Subcutaneous abdominal adipose tissue (tissue), 5 donors: ENCODE measurements at regions not wholly inside any gene's neighbourhood (a gene's known extent, or its start where the extent isn't known, plus 50 kb on each side); places are given as distances from the start of the nearest gene placed in this dataset.
A peak's percentile ranks its signal among the peaks of the same experiment; 100 is the strongest.
"Not testable (repeated sequence)": the region's sequence is repeated elsewhere in the genome, so short reads cannot be mapped to it uniquely, and the experiment has no call there.

Experiments used
- H3K27ac ChIP-seq: one replicate; pipeline ENCODE4 v1.7.0; 2013; ENCODE audit warnings: low read depth, mild to moderate bottlenecking, inconsistent platforms, low read length, moderate library complexity
- H3K27me3 ChIP-seq, 5 donors: one replicate each; pipeline ENCODE4 v1.7.0; 2013; ENCODE audit warnings: low read length in 5 of 5, inconsistent platforms in 1 of 5; ENCODE audit not compliant: control insufficient read depth in 5 of 5, insufficient read depth in 4 of 5
- H3K36me3 ChIP-seq, 5 donors: one replicate each; pipeline ENCODE4 v1.7.0; 2013; ENCODE audit warnings: low read length in 5 of 5; ENCODE audit not compliant: control insufficient read depth in 5 of 5, insufficient read depth in 5 of 5
- H3K4me1 ChIP-seq, 5 donors: one replicate each; pipeline ENCODE4 v1.7.0; 2013; ENCODE audit warnings: low read length in 5 of 5, mild to moderate bottlenecking in 3 of 5, moderate library complexity in 1 of 5; ENCODE audit not compliant: control insufficient read depth in 5 of 5, insufficient read depth in 5 of 5
- H3K4me3 ChIP-seq, 5 donors: one replicate each; pipeline ENCODE4 v1.7.0; 2013; ENCODE audit warnings: low read length in 5 of 5, low read depth in 1 of 5
- H3K9ac ChIP-seq, 5 donors: one replicate each; pipeline ENCODE4 v1.7.0; 2013; ENCODE audit warnings: low read length in 5 of 5, mild to moderate bottlenecking in 4 of 5, moderate library complexity in 3 of 5
- H3K9me3 ChIP-seq, 5 donors: one replicate each; pipeline ENCODE4 v1.7.0; 2013; ENCODE audit warnings: low read length in 5 of 5; ENCODE audit not compliant: control insufficient read depth in 5 of 5
- donor health status: healthy.
- donor health status: healthy.
- donor health status: healthy.
- donor health status: healthy.
- donor health status: healthy.

GRCh38 chrX:116801943-116802342, 339.2 kb upstream of the CT83 start:
- H3K4me1 ChIP-seq: no peaks in the 10 kb centered on the region
- no peaks in the 10 kb centered on the region for H3K9me3 ChIP-seq
- H3K27me3 ChIP-seq: peaks cover 0 to 3% (median 0%) of the 10 kb centered on the region in 5 donors
- no peak overlapping the region for H3K9ac ChIP-seq
- H3K27ac ChIP-seq: no peak overlapping the region
- no peaks in the 10 kb centered on the region for H3K36me3 ChIP-seq
- H3K4me3 ChIP-seq: no peak overlapping the region

- Histone ChIP-seq H3K27ac (no peak overlapping the region), H3K9ac (peak overlapping the region in 2 of 5 donors; percentile 13 to 15), H3K4me3 (peak overlapping the region in 3 of 5 donors; percentile 18 to 52 (median 21)), H3K27me3 (no peaks in the 10 kb centered on the region), H3K9me3 (peaks cover 0 to 6% (median 0%) of the 10 kb centered on the region in 5 donors), H3K36me3 (no peaks in the 10 kb centered on the region), H3K4me1 (peaks cover 0 to 7% (median 0%) of the 10 kb centered on the region in 5 donors)
Observed at GRCh38 chrX:116781926-116782325, 319.1 kb upstream of the CT83 start.

- Histone ChIP-seq H3K27me3 (peaks cover 0 to 4% (median 0%) of the 10 kb centered on the region in 5 donors), H3K4me3 (no peak overlapping the region), H3K4me1 (no peaks in the 10 kb centered on the region), H3K27ac (no peak overlapping the region), H3K36me3 (no peaks in the 10 kb centered on the region), H3K9me3 (no peaks in the 10 kb centered on the region), H3K9ac (no peak overlapping the region)
Observed at GRCh38 chrX:116757491-116757890, 294.7 kb upstream of the CT83 start.

- Histone ChIP-seq H3K4me1 (no peaks in the 10 kb centered on the region), H3K36me3 (no peaks in the 10 kb centered on the region), H3K9me3 (no peaks in the 10 kb centered on the region), H3K4me3 (no peak overlapping the region), H3K27me3 (peaks cover 0 to 4% (median 0%) of the 10 kb centered on the region in 5 donors), H3K9ac (no peak overlapping the region), H3K27ac (no peak overlapping the region)
Observed at GRCh38 chrX:116756958-116757357, 294.2 kb upstream of the CT83 start.

- Histone ChIP-seq H3K27me3 (no peaks in the 10 kb centered on the region), H3K9me3 (no peaks in the 10 kb centered on the region), H3K36me3 (no peaks in the 10 kb centered on the region), H3K4me3 (no peak overlapping the region), H3K27ac (no peak overlapping the region), H3K9ac (no peak overlapping the region), H3K4me1 (no peaks in the 10 kb centered on the region)
Observed at GRCh38 chrX:116749943-116750342, 287.2 kb upstream of the CT83 start.

GRCh38 chrX:116732214-116732613, 269.4 kb upstream of the CT83 start:
- Histone ChIP-seq H3K9ac (no peak overlapping the region), H3K9me3 (no peaks in the 10 kb centered on the region), H3K4me1 (peaks cover 0 to 4% (median 0%) of the 10 kb centered on the region in 5 donors)

GRCh38 chrX:116726806-116727205, 264.0 kb upstream of the CT83 start:
- H3K4me1 ChIP-seq: peaks cover 0 to 4% (median 0%) of the 10 kb centered on the region in 5 donors
- H3K9me3 ChIP-seq: no peaks in the 10 kb centered on the region
- H3K9ac ChIP-seq: no peak overlapping the region
- no peaks in the 10 kb centered on the region for H3K36me3 ChIP-seq
- H3K27me3 ChIP-seq: no peaks in the 10 kb centered on the region
- no peak overlapping the region for H3K27ac ChIP-seq
- H3K4me3 ChIP-seq: no peak overlapping the region

More at GRCh38 chrX:116732214-116732613, 269.4 kb upstream of the CT83 start:
- no peak overlapping the region for H3K4me3 ChIP-seq
- H3K27ac ChIP-seq: no peak overlapping the region
- no peaks in the 10 kb centered on the region for H3K36me3 ChIP-seq
- no peaks in the 10 kb centered on the region for H3K27me3 ChIP-seq

- H3K36me3 ChIP-seq: no peaks in the 10 kb centered on the region
Observed at GRCh38 chrX:116694046-116694445, 231.3 kb upstream of the CT83 start.

GRCh38 chrX:116679544-116679943, 216.8 kb upstream of the CT83 start:
- H3K27me3 ChIP-seq, H3K27ac ChIP-seq, H3K36me3 ChIP-seq, H3K9ac ChIP-seq, H3K4me3 ChIP-seq, H3K9me3 ChIP-seq, H3K4me1 ChIP-seq: not testable (repeated sequence)

More at GRCh38 chrX:116694046-116694445, 231.3 kb upstream of the CT83 start:
- Histone ChIP-seq H3K27ac (no peak overlapping the region), H3K9me3 (no peaks in the 10 kb centered on the region), H3K9ac (no peak overlapping the region), H3K27me3 (no peaks in the 10 kb centered on the region), H3K4me1 (no peaks in the 10 kb centered on the region), H3K4me3 (no peak overlapping the region)

GRCh38 chrX:116667346-116668134, 204.8 kb upstream of the CT83 start:
- Histone ChIP-seq H3K36me3 (no peaks in the 10 kb centered on the region), H3K9me3 (peaks cover 0 to 3% (median 0%) of the 10 kb centered on the region in 5 donors), H3K4me3 (no peak overlapping the region), H3K27ac (no peak overlapping the region), H3K9ac (no peak overlapping the region), H3K27me3 (no peaks in the 10 kb centered on the region), H3K4me1 (peaks cover 0 to 6% (median 0%) of the 10 kb centered on the region in 5 donors)
